OCI-LY3 (cell line): ENCODE measurements at regions not wholly inside any gene's neighbourhood (a gene's known extent, or its start where the extent isn't known, plus 50 kb on each side); places are given as distances from the start of the nearest gene placed in this dataset.

Experiments
- CTCF ChIP-seq: fragments of 200-600, 300-600 bp; sonication (generic); IDR thresholded peaks from 2 replicates; pipeline ENCODE4 v1.5.1; 2014; ENCODE audit warnings: antibody characterized with exemption, low read length, low read depth
- EZH2phosphoT487 ChIP-seq: fragments of 200-600 bp; shearing (Covaris generic); IDR thresholded peaks from 2 replicates; pipeline ENCODE4 v1.6.1; 2018; ENCODE audit warnings: antibody characterized with exemption, mixed run types, low read depth

GRCh38 chr1:71285529-71285928, 204.7 kb upstream of the ZRANB2 start:
- TF ChIP-seq CTCF (no peak), EZH2phosphoT487 (no peak)
